BE2C (cell line): ENCODE measurements at regions not wholly inside any gene's neighbourhood (a gene's known extent, or its start where the extent isn't known, plus 50 kb on each side); places are given as distances from the start of the nearest gene placed in this dataset.

Source experiments
- DNase-seq: peaks from one replicate; pipeline ENCODE4 v3.0.0-alpha.2; 2020
- H3K27me3 ChIP-seq: fragments of 250-450 bp; sonication (Bioruptor Pico); 2 replicates; pipeline ENCODE4 v1.5.1; 2020; ENCODE audit warnings: mild to moderate bottlenecking
- H3K36me3 ChIP-seq: fragments of 250-450 bp; sonication (Bioruptor Pico); 2 replicates; pipeline ENCODE4 v1.5.1; 2020; ENCODE audit warnings: mild to moderate bottlenecking
- H3K4me1 ChIP-seq: fragments of 250-450 bp; sonication (Bioruptor Pico); 2 replicates; pipeline ENCODE4 v1.5.1; 2020
- H3K4me3 ChIP-seq: 2 replicates; pipeline ENCODE4 v1.5.1; 2011; ENCODE audit warnings: low read depth, low read length
- H3K9me3 ChIP-seq: fragments of 250-450 bp; sonication (Bioruptor Pico); 2 replicates; pipeline ENCODE4 v1.5.1; 2020
- TF ChIP-seq, protein P1 (sequence below): IDR thresholded peaks from 2 replicates; pipeline ENCODE4 v1.5.1; 2012; ENCODE audit warnings: mild to moderate bottlenecking, low read depth, low read length

GRCh38 chr3:176302271-176302670 is 895.0 kb downstream of the TBL1XR1 start:
- Histone ChIP-seq H3K27me3 (no peaks in the 10 kb centered on the region), H3K9me3 (no peaks in the 10 kb centered on the region), H3K4me3 (no peak overlapping the region), H3K36me3 (no peaks in the 10 kb centered on the region), H3K4me1 (no peaks in the 10 kb centered on the region)
- DNase-seq = no peak
- TF ChIP-seq, protein P1, sequence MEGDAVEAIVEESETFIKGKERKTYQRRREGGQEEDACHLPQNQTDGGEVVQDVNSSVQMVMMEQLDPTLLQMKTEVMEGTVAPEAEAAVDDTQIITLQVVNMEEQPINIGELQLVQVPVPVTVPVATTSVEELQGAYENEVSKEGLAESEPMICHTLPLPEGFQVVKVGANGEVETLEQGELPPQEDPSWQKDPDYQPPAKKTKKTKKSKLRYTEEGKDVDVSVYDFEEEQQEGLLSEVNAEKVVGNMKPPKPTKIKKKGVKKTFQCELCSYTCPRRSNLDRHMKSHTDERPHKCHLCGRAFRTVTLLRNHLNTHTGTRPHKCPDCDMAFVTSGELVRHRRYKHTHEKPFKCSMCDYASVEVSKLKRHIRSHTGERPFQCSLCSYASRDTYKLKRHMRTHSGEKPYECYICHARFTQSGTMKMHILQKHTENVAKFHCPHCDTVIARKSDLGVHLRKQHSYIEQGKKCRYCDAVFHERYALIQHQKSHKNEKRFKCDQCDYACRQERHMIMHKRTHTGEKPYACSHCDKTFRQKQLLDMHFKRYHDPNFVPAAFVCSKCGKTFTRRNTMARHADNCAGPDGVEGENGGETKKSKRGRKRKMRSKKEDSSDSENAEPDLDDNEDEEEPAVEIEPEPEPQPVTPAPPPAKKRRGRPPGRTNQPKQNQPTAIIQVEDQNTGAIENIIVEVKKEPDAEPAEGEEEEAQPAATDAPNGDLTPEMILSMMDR = no peak

DNA sequence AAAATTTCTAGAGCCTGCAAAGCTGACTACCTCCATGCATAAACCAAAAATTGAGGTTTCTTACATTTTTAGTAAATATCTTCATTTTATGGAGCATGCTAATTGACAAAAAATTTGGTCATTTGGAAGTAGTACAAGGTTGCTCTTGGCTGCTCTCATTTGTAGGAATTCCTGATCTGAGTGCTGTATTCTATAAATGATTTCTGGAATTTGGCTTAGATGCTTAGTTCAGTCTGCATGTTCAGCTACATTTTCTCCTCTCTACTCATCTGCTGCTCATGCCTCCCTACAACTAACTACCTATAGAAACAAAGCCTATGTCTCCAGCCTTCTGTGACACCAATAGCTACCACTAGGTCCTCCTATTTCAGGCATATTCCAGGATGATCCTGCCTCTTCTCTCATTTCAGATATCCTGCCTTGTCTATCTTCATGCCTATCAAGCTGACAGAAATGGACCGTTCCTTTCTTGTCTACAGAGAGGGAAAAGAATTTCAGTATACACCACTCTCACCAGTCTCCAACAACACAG is 901.1 kb downstream of the TBL1XR1 start:
- Histone ChIP-seq H3K4me1 (peaks cover 3% of the 10 kb centered on the region; the same call in 1 of the 2 replicates), H3K36me3 (no peaks in the 10 kb centered on the region), H3K4me3 (no peak overlapping the region), H3K9me3 (no peaks in the 10 kb centered on the region), H3K27me3 (no peaks in the 10 kb centered on the region)
- no peak for DNase-seq
- TF ChIP-seq, protein P1 = no peak

GRCh38 chr3:176293276-176293675 is 904.0 kb downstream of the TBL1XR1 start:
- Histone ChIP-seq H3K9me3 (no peaks in the 10 kb centered on the region), H3K36me3 (no peaks in the 10 kb centered on the region), H3K4me3 (peak overlapping the region; percentile 20), H3K27me3 (no peaks in the 10 kb centered on the region), H3K4me1 (peaks cover 3% of the 10 kb centered on the region; the same call in 1 of the 2 replicates)
- TF ChIP-seq, protein P1 = no peak
- DNase-seq = peak; percentile 45

DNA sequence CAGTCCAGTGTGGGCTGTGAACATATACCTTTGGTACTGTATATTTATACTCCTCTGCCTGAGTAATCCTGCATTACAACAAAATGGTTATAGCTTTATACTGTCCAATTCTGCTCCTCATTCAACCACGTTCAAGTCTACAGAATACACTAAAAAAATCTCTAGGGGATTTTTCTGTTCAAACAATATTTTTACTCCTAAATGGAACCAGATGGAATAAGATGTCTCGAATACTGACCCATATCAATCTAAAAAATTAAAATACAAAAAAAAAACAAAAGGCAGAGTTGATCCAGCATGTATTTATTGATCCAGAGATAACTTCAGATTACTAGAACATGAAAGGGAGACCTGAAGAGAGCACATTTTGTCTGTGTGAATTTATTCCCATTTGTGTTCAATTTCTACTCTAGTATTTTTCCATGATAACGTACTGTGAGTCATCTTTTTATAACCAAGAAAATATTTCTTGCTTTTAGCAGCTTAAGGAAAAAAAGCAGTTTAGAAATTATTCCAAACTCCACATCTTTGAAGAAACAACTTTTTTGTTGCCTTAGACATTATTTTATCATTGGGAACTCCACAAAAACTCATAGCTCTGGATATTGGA is 910.7 kb downstream of the TBL1XR1 start:
- DNase-seq = no peak
- Histone ChIP-seq H3K4me1 (peaks cover 6% of the 10 kb centered on the region), H3K36me3 (no peaks in the 10 kb centered on the region), H3K27me3 (no peaks in the 10 kb centered on the region), H3K9me3 (no peaks in the 10 kb centered on the region), H3K4me3 (no peak overlapping the region)
- TF ChIP-seq, protein P1 = no peak

DNA sequence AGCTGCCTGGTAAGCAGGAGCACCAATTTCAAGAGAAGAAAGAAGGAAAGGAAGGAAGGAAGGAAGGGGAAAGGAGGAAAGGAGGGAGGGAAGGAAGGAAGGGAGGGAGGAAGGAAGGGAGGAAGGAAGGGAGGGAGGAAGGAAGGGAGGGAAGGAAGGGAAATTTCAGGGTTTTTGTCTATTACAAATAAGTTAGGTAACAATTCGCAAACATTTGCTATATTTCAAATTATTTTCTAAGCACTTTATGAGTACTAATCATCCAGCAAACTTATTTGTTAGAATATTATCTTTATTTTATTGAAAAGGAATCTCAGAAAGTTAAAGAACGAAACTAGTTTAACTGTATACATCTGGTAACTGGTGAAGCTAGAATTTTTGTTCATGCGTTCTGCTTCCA is 921.7 kb downstream of the TBL1XR1 start:
- no peak for DNase-seq
- Histone ChIP-seq H3K27me3 (no peaks in the 10 kb centered on the region), H3K4me1 (peaks cover 12% of the 10 kb centered on the region), H3K36me3 (no peaks in the 10 kb centered on the region), H3K9me3 (no peaks in the 10 kb centered on the region), H3K4me3 (no peak overlapping the region)
- TF ChIP-seq, protein P1 = no peak

GRCh38 chr3:176275113-176275512 is 922.2 kb downstream of the TBL1XR1 start:
- Histone ChIP-seq H3K4me3 (no peak overlapping the region), H3K4me1 (peaks cover 12% of the 10 kb centered on the region), H3K9me3 (no peaks in the 10 kb centered on the region), H3K36me3 (no peaks in the 10 kb centered on the region), H3K27me3 (no peaks in the 10 kb centered on the region)
- DNase-seq = no peak
- TF ChIP-seq, protein P1 = no peak
